ENCODE measurements at regions not wholly inside any gene's neighbourhood (a gene's known extent, or its start where the extent isn't known, plus 50 kb on each side); places are given as distances from the start of the nearest gene placed in this dataset.

DNA sequence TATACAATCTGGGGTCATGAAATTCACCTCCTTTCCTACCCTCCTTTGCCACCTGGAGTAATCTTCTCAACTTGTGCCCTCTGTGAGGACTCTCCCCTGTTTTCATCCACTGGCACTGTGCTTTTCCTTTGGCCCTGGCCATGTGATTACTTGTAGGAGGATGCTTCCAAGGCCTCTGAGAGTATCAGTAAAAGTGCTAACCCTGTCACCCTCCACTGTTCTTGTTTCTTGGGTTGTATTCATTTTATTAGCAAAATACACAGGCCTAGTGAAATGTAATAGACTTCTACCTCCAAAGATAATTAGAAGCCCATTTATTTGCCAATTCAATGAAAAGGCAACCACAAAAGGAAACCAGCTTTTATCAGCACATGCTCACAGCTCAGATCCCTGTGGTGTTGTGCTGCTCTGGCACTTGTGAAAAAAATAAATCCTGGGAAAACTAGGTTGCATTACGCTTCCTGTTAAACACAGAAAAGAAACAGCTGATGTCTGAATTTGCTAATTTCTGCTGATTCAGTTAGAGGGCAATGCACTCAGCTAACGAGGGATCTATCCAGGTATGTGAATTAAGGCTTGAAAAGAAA is 357.5 kb upstream of the ETAA1 start:
- TF ChIP-seq, protein P1, sequence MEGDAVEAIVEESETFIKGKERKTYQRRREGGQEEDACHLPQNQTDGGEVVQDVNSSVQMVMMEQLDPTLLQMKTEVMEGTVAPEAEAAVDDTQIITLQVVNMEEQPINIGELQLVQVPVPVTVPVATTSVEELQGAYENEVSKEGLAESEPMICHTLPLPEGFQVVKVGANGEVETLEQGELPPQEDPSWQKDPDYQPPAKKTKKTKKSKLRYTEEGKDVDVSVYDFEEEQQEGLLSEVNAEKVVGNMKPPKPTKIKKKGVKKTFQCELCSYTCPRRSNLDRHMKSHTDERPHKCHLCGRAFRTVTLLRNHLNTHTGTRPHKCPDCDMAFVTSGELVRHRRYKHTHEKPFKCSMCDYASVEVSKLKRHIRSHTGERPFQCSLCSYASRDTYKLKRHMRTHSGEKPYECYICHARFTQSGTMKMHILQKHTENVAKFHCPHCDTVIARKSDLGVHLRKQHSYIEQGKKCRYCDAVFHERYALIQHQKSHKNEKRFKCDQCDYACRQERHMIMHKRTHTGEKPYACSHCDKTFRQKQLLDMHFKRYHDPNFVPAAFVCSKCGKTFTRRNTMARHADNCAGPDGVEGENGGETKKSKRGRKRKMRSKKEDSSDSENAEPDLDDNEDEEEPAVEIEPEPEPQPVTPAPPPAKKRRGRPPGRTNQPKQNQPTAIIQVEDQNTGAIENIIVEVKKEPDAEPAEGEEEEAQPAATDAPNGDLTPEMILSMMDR (conservative IDR thresholded peaks at IDR 0.05; ENCODE audit: low read depth, low read length): no peak
- TF ChIP-seq POLR2A (IDR thresholded peaks at IDR 0.05; ENCODE audit: low read depth, low read length) (no peak), MAZ (IDR thresholded peaks at IDR 0.05; ENCODE audit: borderline replicate concordance, low read depth, low read length) (no peak), CEBPB (IDR thresholded peaks at IDR 0.05; ENCODE audit: low read depth, low read length) (no peak), RFX5 (IDR thresholded peaks at IDR 0.05; ENCODE audit: low read depth, low read length) (no peak), RAD21 (IDR thresholded peaks at IDR 0.05; ENCODE audit: low read length) (no peak), CHD1 (IDR thresholded peaks at IDR 0.05; ENCODE audit: low read depth, low read length) (no peak), BHLHE40 (IDR thresholded peaks at IDR 0.05; ENCODE audit: low read depth, low read length) (no peak), RCOR1 (IDR thresholded peaks at IDR 0.05; ENCODE audit: insufficient replicate concordance, low read length) (no peak), FOS (IDR thresholded peaks at IDR 0.05; ENCODE audit: low read depth, low read length) (no peak), NFE2L2 (IDR thresholded peaks at IDR 0.05; ENCODE audit: low read depth, low read length) (no peak), SMC3 (IDR thresholded peaks at IDR 0.05; ENCODE audit: low read depth, low read length) (no peak)
- TF ChIP-seq, protein P2, sequence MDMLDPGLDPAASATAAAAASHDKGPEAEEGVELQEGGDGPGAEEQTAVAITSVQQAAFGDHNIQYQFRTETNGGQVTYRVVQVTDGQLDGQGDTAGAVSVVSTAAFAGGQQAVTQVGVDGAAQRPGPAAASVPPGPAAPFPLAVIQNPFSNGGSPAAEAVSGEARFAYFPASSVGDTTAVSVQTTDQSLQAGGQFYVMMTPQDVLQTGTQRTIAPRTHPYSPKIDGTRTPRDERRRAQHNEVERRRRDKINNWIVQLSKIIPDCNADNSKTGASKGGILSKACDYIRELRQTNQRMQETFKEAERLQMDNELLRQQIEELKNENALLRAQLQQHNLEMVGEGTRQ (IDR thresholded peaks at IDR 0.05; ENCODE audit: low read depth, low read length): no peak
- TF ChIP-seq, protein P3, sequence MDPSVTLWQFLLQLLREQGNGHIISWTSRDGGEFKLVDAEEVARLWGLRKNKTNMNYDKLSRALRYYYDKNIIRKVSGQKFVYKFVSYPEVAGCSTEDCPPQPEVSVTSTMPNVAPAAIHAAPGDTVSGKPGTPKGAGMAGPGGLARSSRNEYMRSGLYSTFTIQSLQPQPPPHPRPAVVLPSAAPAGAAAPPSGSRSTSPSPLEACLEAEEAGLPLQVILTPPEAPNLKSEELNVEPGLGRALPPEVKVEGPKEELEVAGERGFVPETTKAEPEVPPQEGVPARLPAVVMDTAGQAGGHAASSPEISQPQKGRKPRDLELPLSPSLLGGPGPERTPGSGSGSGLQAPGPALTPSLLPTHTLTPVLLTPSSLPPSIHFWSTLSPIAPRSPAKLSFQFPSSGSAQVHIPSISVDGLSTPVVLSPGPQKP (IDR thresholded peaks at IDR 0.05; ENCODE audit: borderline replicate concordance, low read depth, low read length): no peak

All from IMR-90 (cell line).